HG03103 (cell line): ENCODE measurements at regions not wholly inside any gene's neighbourhood (a gene's known extent, or its start where the extent isn't known, plus 50 kb on each side); places are given as distances from the start of the nearest gene placed in this dataset.

ENCODE experiments used
- ATAC-seq: cut with Tn5 transposase; IDR thresholded peaks from one replicate; pipeline ENCODE4 v1.9.1; 2021; ENCODE audit warnings: low read depth; ENCODE audit not compliant: unreplicated experiment

- ATAC-seq, result no peak
These were observed 372.4 kb downstream of the CMPK2 start for GRCh38 chr2:6493266-6493665.

- ATAC-seq, result no peak
These were observed 372.0 kb downstream of the CMPK2 start for GRCh38 chr2:6493669-6494068.

- no peak for ATAC-seq
These were observed 370.2 kb downstream of the CMPK2 start for GRCh38 chr2:6495466-6495865.

- ATAC-seq, result no peak
These were observed 369.3 kb downstream of the CMPK2 start for GRCh38 chr2:6496376-6496775.

GRCh38 chr2:6497048-6497447, 368.7 kb downstream of the CMPK2 start:
- ATAC-seq, result no peak

- ATAC-seq, result no peak
These were observed 366.9 kb downstream of the CMPK2 start for GRCh38 chr2:6498841-6499240.

- no peak for ATAC-seq
These were observed 366.0 kb downstream of the CMPK2 start for GRCh38 chr2:6499691-6500090.

GRCh38 chr2:6506361-6506794, 359.3 kb downstream of the CMPK2 start:
- no peak for ATAC-seq

- ATAC-seq, result no peak
These were observed 358.8 kb downstream of the CMPK2 start for GRCh38 chr2:6506859-6507258.

- ATAC-seq, result no peak
These were observed 355.2 kb downstream of the CMPK2 start for GRCh38 chr2:6510532-6510931.

GRCh38 chr2:6512589-6512988, 353.1 kb downstream of the CMPK2 start:
- no peak for ATAC-seq

- ATAC-seq, result no peak
These were observed 349.0 kb downstream of the CMPK2 start for GRCh38 chr2:6516674-6517073.

- ATAC-seq, result no peak
These were observed 347.3 kb downstream of the CMPK2 start for GRCh38 chr2:6518361-6518760.

GRCh38 chr2:6523476-6523875, 342.2 kb downstream of the CMPK2 start:
- no peak for ATAC-seq

- ATAC-seq, result no peak
These were observed 340.8 kb downstream of the CMPK2 start for GRCh38 chr2:6524691-6525474.

- no peak for ATAC-seq
These were observed 340.2 kb downstream of the CMPK2 start for GRCh38 chr2:6525475-6525964.

GRCh38 chr2:6526093-6526824, 339.4 kb downstream of the CMPK2 start:
- no peak for ATAC-seq

- no peak for ATAC-seq
These were observed 334.4 kb downstream of the CMPK2 start for GRCh38 chr2:6531304-6531703.

- no peak for ATAC-seq
These were observed 330.1 kb downstream of the CMPK2 start for GRCh38 chr2:6535572-6535971.

GRCh38 chr2:6538607-6539006, 327.1 kb downstream of the CMPK2 start:
- ATAC-seq, result no peak

GRCh38 chr2:6545336-6545735, 320.4 kb downstream of the CMPK2 start:
- ATAC-seq, result no peak

GRCh38 chr2:6545795-6546194, 319.9 kb downstream of the CMPK2 start:
- ATAC-seq, result no peak
